Common myeloid progenitor, CD34-positive (primary cell): ENCODE measurements at regions not wholly inside any gene's neighbourhood (a gene's known extent, or its start where the extent isn't known, plus 50 kb on each side); places are given as distances from the start of the nearest gene placed in this dataset.

Experiments used
- CTCF ChIA-PET: fragments of 350-600 bp; sonication (Branson Sonifier 250); formaldehyde crosslinking; loops from one replicate; lab custom pipeline; 2021; ENCODE audit warnings: antibody characterized with exemption; lab: Charles Lee
- POLR2A ChIA-PET: fragments of 350-600 bp; sonication (Branson Sonifier 250); formaldehyde crosslinking; loops from one replicate; lab custom pipeline; 2021; ENCODE audit warnings: antibody characterized with exemption; lab: Charles Lee
- DNase-seq, 3 donors: peaks; one replicate each; pipeline versions ENCODE4 v3.0.0 to v3.0.0-alpha.2; 2013
- H3K27ac ChIP-seq, 2 experiments: 1 replicate in 1 of 2; 2 replicates in 1 of 2; pipeline ENCODE4 v1.7.0; 2013; ENCODE audit warnings: inconsistent platforms in 2 of 2, low read length in 2 of 2, mild to moderate bottlenecking in 2 of 2, low read depth in 1 of 2, moderate library complexity in 1 of 2; ENCODE audit not compliant: severe bottlenecking in 2 of 2, insufficient read depth in 1 of 2, poor library complexity in 1 of 2
- H3K27me3 ChIP-seq, 5 experiments: replicated peaks in 2 of 5; 1 replicate in 3 of 5; 2 replicates in 2 of 5; pipeline versions ENCODE4 v1.6.1 to v1.7.0; 2013; ENCODE audit warnings: low read length in 4 of 5, mild to moderate bottlenecking in 2 of 5, moderate library complexity in 2 of 5, inconsistent platforms in 1 of 5; ENCODE audit not compliant: insufficient read depth in 5 of 5, control insufficient read depth in 4 of 5
- H3K36me3 ChIP-seq, 4 experiments: 1 replicate in 2 of 4; 2 replicates in 2 of 4; pipeline versions ENCODE4 v1.6.1 to v1.7.0; 2013; ENCODE audit warnings: low read length in 3 of 4, control low read depth in 1 of 4, mild to moderate bottlenecking in 1 of 4; ENCODE audit not compliant: control insufficient read depth in 4 of 4, insufficient read depth in 4 of 4
- H3K4me1 ChIP-seq, 4 experiments: 1 replicate in 3 of 4; 2 replicates in 1 of 4; pipeline versions ENCODE4 v1.6.1 to v1.7.1; 2013; ENCODE audit warnings: low read length in 3 of 4, mild to moderate bottlenecking in 3 of 4, control low read depth in 1 of 4, inconsistent platforms in 1 of 4, moderate library complexity in 1 of 4; ENCODE audit not compliant: control insufficient read depth in 4 of 4, insufficient read depth in 4 of 4; ENCODE audit errors: control extremely low read depth in 1 of 4
- H3K4me3 ChIP-seq, 7 experiments: 1 replicate in 4 of 7; 2 replicates in 3 of 7; pipeline versions ENCODE4 v1.5.1 to v1.7.0; 2013; ENCODE audit warnings: mild to moderate bottlenecking in 7 of 7, low read length in 6 of 7, moderate library complexity in 6 of 7, inconsistent platforms in 2 of 7, low read depth in 2 of 7, control low read depth in 1 of 7; ENCODE audit not compliant: insufficient read depth in 4 of 7, control insufficient read depth in 1 of 7; ENCODE audit errors: extremely low read depth in 1 of 7
- H3K9me3 ChIP-seq, 5 experiments: 1 replicate in 4 of 5; 2 replicates in 1 of 5; pipeline versions ENCODE4 v1.6.1 to v1.7.1; 2013; ENCODE audit warnings: low read length in 4 of 5, mild to moderate bottlenecking in 2 of 5, inconsistent platforms in 1 of 5, low read depth in 1 of 5, moderate library complexity in 1 of 5; ENCODE audit not compliant: control insufficient read depth in 4 of 5, insufficient read depth in 2 of 5; ENCODE audit errors: control extremely low read depth in 1 of 5
- WGBS: methylation state at CpG from one replicate; pipeline ENCODE4 v1.1.5; 2013; ENCODE audit not compliant: insufficient coverage; 5-methylcytosine and 5-hydroxymethylcytosine counted together

DNA sequence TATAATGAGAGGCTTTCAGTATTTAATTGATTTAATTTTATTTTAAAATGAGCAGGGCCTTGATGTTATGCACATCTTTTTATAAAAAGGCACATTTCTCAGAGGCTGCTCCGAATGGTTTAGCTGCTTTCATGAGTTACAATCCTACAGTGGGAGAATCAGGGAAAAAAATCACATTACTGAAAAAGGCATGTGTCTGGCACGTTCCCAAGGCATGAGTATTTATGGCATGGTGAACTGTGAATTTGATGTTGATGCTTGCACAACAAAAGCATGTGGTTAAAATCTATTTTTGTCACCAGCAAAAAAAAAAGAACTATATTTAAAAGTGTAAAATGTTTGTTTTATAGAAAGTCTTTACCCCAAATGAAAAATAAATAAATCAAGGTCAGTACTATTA, 485.2 kb upstream of the ROBO2 start:
- POLR2A ChIA-PET: no interaction called here
- no peaks in the 10 kb centered on the region for H3K36me3 ChIP-seq
- H3K27me3 ChIP-seq: no peaks in the 10 kb centered on the region
- no peak overlapping the region for H3K27ac ChIP-seq
- peak in 1 of 3 donors; percentile 4 for DNase-seq
- no peaks in the 10 kb centered on the region for H3K4me1 ChIP-seq
- H3K4me3 ChIP-seq: no peak overlapping the region
- 44% methylated on average over 1 of the region's 2 CpGs for WGBS
- CTCF ChIA-PET: no interaction called here
- peaks cover 0 to 3% (median under 1%) of the 10 kb centered on the region in 5 experiments for H3K9me3 ChIP-seq

DNA sequence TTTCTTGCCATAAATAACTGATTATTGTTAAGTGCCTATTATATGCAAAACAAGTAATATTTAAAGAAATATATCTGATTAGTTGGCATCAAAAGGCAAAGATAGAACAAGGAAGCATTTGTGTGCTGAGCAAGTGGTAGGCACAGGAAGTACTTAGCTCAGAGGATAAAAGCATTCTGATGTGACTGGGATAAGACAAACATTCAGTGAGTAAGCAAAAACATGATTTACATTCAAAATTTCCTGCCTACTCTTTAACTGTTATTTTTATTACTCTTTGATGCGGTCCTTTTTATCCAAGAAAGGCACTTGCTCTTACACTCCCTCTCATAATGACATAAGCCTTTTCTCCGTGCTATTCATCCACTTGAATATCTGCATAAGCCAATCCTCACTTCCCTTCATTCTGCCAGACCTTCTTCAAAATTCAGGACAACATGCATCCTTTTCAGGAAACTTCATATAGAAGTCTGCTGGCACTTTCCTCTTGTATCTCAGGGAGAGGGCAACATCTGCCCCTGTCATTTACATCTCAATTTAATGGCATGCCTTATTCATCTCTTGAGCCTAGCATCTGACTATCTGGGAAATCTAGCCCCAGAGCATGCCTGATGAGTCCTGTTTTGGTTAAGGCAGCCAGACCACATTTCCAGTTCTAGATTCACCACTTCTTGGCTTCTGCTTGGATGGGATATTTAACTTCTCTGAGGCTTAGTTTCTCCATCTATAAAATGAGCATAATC, 478.2 kb upstream of the ROBO2 start:
- Histone ChIP-seq H3K4me3 (no peak overlapping the region), H3K27me3 (no peaks in the 10 kb centered on the region), H3K4me1 (peaks cover 0 to 7% (median 0%) of the 10 kb centered on the region in 4 experiments), H3K9me3 (no peaks in the 10 kb centered on the region), H3K36me3 (no peaks in the 10 kb centered on the region), H3K27ac (no peak overlapping the region)
- WGBS: 0% methylated on average over 2 of the region's 2 CpGs
- peak; percentile 11 to 73 (median 26) for DNase-seq
- ChIA-PET CTCF (interaction anchor here (0.8 kb wide), 1 partner anchor 8 kb away, joined by 4 read pairs; no protein-coding TSS in a partner anchor), POLR2A (no interaction called here)

DNA sequence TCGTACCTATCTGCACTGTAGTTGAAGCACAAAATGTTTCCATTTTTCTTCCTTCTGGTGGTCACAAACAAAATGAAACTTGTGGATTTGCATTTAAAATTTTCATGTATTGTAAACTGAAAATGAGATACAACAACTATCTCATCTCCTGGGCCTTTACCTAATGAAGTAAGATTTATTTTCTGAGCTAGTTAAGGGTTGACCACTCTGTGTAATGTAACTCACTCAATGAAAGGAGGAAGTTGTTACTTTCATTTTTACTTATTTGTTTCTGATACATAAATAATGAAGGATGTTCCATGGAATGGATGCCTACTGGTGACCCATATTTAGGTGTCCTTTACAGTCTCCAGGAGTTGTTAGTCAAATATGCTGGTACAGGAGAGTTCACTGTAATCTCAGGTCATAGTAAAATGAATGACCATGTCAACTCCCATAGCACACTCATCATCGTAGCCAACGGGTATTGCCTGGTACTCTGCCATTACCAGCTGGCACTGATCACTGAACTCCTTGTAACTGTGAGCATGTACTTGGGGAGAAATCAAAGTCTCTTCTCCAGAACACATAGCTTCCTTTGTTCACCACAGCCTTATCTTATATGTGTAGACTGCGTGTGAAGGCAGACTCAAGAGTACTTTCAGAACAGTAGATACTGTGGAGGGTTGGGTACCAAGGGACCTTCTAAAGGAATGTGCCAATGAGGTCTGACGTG, 474.2 kb upstream of the ROBO2 start:
- no peak overlapping the region for H3K27ac ChIP-seq
- ChIA-PET CTCF (no interaction called here), POLR2A (no interaction called here)
- no peak for DNase-seq
- H3K4me3 ChIP-seq: no peak overlapping the region
- H3K27me3 ChIP-seq: no peaks in the 10 kb centered on the region
- 100% methylated on average over 2 of the region's 5 CpGs for WGBS
- H3K9me3 ChIP-seq: no peaks in the 10 kb centered on the region
- H3K36me3 ChIP-seq: no peaks in the 10 kb centered on the region
- peaks cover 0 to 7% (median 0%) of the 10 kb centered on the region in 4 experiments for H3K4me1 ChIP-seq

DNA sequence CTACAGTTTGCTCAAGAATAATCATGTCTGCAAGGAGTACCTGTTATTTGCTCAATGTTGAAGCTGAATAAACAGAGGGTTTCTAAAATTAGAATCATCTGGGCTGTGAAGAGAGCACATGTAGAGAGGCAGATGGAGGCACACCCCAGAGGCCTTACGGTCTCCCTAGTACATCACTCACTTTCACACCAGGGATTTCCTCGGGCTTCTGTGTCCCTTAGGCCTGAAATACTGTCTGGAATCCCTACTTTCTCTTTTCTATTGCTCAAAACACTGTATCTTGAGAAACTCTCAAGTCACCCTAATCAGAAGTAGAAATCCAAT, 473.7 kb upstream of the ROBO2 start:
- peaks cover 0 to 7% (median 0%) of the 10 kb centered on the region in 4 experiments for H3K4me1 ChIP-seq
- H3K36me3 ChIP-seq: no peaks in the 10 kb centered on the region
- H3K9me3 ChIP-seq: no peaks in the 10 kb centered on the region
- CTCF ChIA-PET: no interaction called here
- H3K27ac ChIP-seq: no peak overlapping the region
- no peak for DNase-seq
- POLR2A ChIA-PET: no interaction called here
- H3K4me3 ChIP-seq: no peak overlapping the region
- 100% methylated on average over 2 of the region's 2 CpGs for WGBS
- no peaks in the 10 kb centered on the region for H3K27me3 ChIP-seq

GRCh38 chr3:76566904-76567303, 473.0 kb upstream of the ROBO2 start:
- CTCF ChIA-PET: no interaction called here

GRCh38 chr3:76570436-76571057, 469.4 kb upstream of the ROBO2 start:
- POLR2A ChIA-PET: no interaction called here

More at GRCh38 chr3:76566904-76567303, 473.0 kb upstream of the ROBO2 start:
- peaks cover 0 to under 1% (median 0%) of the 10 kb centered on the region in 4 experiments for H3K4me1 ChIP-seq
- no peak for DNase-seq
- no peaks in the 10 kb centered on the region for H3K27me3 ChIP-seq
- no peak overlapping the region for H3K4me3 ChIP-seq
- H3K9me3 ChIP-seq: no peaks in the 10 kb centered on the region
- 100% methylated on average over 2 of the region's 4 CpGs for WGBS
- H3K36me3 ChIP-seq: no peaks in the 10 kb centered on the region
- POLR2A ChIA-PET: no interaction called here
- H3K27ac ChIP-seq: no peak overlapping the region

DNA sequence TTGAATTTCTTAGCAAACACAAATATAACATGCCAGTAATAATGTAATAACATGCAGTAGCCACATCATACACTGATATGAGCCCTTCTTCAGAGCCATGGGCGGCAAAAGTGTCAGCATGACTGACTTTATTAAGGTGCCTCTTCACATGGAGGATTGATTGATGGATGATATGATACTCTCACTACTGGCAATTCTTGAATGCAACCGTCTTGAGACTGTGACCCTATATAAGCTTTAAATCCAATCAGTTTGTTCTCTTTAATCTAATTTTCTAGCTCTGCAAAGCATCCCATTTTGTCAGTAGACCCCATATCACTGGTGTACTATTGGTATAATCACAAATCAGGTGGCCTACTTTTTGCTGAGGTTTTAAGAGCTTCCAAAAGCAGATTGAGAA, 463.7 kb upstream of the ROBO2 start:
- no peaks in the 10 kb centered on the region for H3K36me3 ChIP-seq
- no CpG with 5 or more reads among the region's 2 CpGs for WGBS
- peaks cover 0 to 2% (median 0%) of the 10 kb centered on the region in 5 experiments for H3K27me3 ChIP-seq
- H3K27ac ChIP-seq: no peak overlapping the region
- no peaks in the 10 kb centered on the region for H3K9me3 ChIP-seq
- DNase-seq: no peak
- no peak overlapping the region for H3K4me3 ChIP-seq
- no peaks in the 10 kb centered on the region for H3K4me1 ChIP-seq
- ChIA-PET POLR2A (no interaction called here), CTCF (no interaction called here)

More at GRCh38 chr3:76570436-76571057, 469.4 kb upstream of the ROBO2 start:
- DNase-seq: peak; percentile 2 to 9 (median 9)
- H3K4me3 ChIP-seq: no peak overlapping the region
- no peak overlapping the region for H3K27ac ChIP-seq
- CTCF ChIA-PET: interaction anchor here (0.8 to 1.5 kb wide), 6 partner anchors 8 to 22 kb away, joined by 3 to 5 read pairs (median 3); no protein-coding TSS in a partner anchor
- H3K27me3 ChIP-seq: no peaks in the 10 kb centered on the region
- no peaks in the 10 kb centered on the region for H3K9me3 ChIP-seq
- H3K4me1 ChIP-seq: no peaks in the 10 kb centered on the region
- no peaks in the 10 kb centered on the region for H3K36me3 ChIP-seq
- no CpG with 5 or more reads among the region's 3 CpGs for WGBS
